HPDE6-E6E7 (cell line): ENCODE measurements at regions not wholly inside any gene's neighbourhood (a gene's known extent, or its start where the extent isn't known, plus 50 kb on each side); places are given as distances from the start of the nearest gene placed in this dataset.
"Not testable (repeated sequence)": the region's sequence is repeated elsewhere in the genome, so short reads cannot be mapped to it uniquely, and the experiment has no call there.

Experiments used
- DNase-seq: peaks from one replicate; pipeline ENCODE4 v3.0.0; 2011; ENCODE audit warnings: missing footprints; ENCODE audit errors: extremely low spot score

- peak; percentile 9 for DNase-seq
Measured at GRCh38 chr13:61531383-61532065, 115.9 kb upstream of the PCDH20 start.

GRCh38 chr13:61519214-61519613 is 103.6 kb upstream of the PCDH20 start:
- DNase-seq, result not testable (repeated sequence)

GRCh38 chr13:61508936-61509335 is 93.3 kb upstream of the PCDH20 start:
- no peak for DNase-seq

- no peak for DNase-seq
Measured at GRCh38 chr13:61500176-61500575, 84.5 kb upstream of the PCDH20 start.

GRCh38 chr13:61495648-61496047 is 80.0 kb upstream of the PCDH20 start:
- no peak for DNase-seq

- not testable (repeated sequence) for DNase-seq
Measured at GRCh38 chr13:61493556-61493955, 77.9 kb upstream of the PCDH20 start.

GRCh38 chr13:61486496-61486895 is 70.8 kb upstream of the PCDH20 start:
- no peak for DNase-seq

GRCh38 chr13:61485128-61485765 is 69.6 kb upstream of the PCDH20 start:
- no peak for DNase-seq

GRCh38 chr13:61477619-61478018 is 62.0 kb upstream of the PCDH20 start:
- DNase-seq, result no peak

GRCh38 chr13:61470786-61471185 is 55.1 kb upstream of the PCDH20 start:
- no peak for DNase-seq

GRCh38 chr13:61466280-61466679 is 50.6 kb upstream of the PCDH20 start:
- no peak for DNase-seq
